ENCODE measurements at regions not wholly inside any gene's neighbourhood (a gene's known extent, or its start where the extent isn't known, plus 50 kb on each side); places are given as distances from the start of the nearest gene placed in this dataset.

- Histone ChIP-seq H4K20me1 (replicated peaks; ENCODE audit: control insufficient read depth, insufficient read depth, low read length) (no peaks in the 10 kb centered on the region), H3K9me1 (ENCODE audit: control insufficient read depth, insufficient read depth, low read length) (no peaks in the 10 kb centered on the region), H2AFZ (ENCODE audit: low read depth, low read length) (no peak overlapping the region), H3K9ac (ENCODE audit: insufficient read depth in 1 of 2, low read depth in 2 of 2, low read length in 2 of 2) (no peak overlapping the region), H3K36me3 (ENCODE audit: control insufficient read depth, insufficient read depth, low read length) (no peaks in the 10 kb centered on the region), H3K4me2 (ENCODE audit: insufficient read depth, low read length) (no peak overlapping the region), H3K27ac (ENCODE audit: extremely low read depth, low read depth, low read length) (no peak overlapping the region), H3K4me3 (no peak overlapping the region), H3K4me1 (replicated peaks in 1 of 2; ENCODE audit: control insufficient read depth in 2 of 2, insufficient read depth in 2 of 2, low read length in 2 of 2) (no peaks in the 10 kb centered on the region), H3K9me3 (replicated peaks; ENCODE audit: control insufficient read depth, insufficient read depth, low read depth, low read length) (no peaks in the 10 kb centered on the region), H3K27me3 (ENCODE audit: control insufficient read depth in 2 of 2, insufficient read depth in 2 of 2, low read length in 2 of 2) (no peaks in the 10 kb centered on the region), H3K79me2 (ENCODE audit: control insufficient read depth, insufficient read depth, low read length) (no peaks in the 10 kb centered on the region)
- CTCF ChIA-PET (ENCODE audit: low intra/inter-chr PET ratio), result no interaction called here
- DNase-seq (ENCODE audit: extremely low read depth in 1 of 4, low spot score in 3 of 4) (no peak), ATAC-seq (no peak), FAIRE-seq (no peak)
- TF ChIP-seq NFIC (IDR thresholded peaks at IDR 0.05) (peak; percentile 87), SRSF3 (IDR thresholded peaks at IDR 0.05; ENCODE audit: insufficient read depth, low read length) (no peak), ZNF384 (IDR thresholded peaks at IDR 0.05; ENCODE audit: low read depth, low read length) (no peak), NFIX (CRISPR knock-in tag; IDR thresholded peaks at IDR 0.05; ENCODE audit: low read depth) (peak; percentile 58), HNRNPLL (IDR thresholded peaks at IDR 0.05; ENCODE audit: low read depth, low read length, poor library complexity, severe bottlenecking) (no peak)
- POLR2A ChIA-PET, result no interaction called here
- in situ Hi-C loops (cut with MboI) (no loop called here), intact Hi-C loops (cut with micrococcal nuclease) (no loop called here)
- 5% methylated on average over 2 of the region's 2 CpGs for WGBS (ENCODE audit: insufficient coverage, low coverage, missing lambda C conversion rate)
- no TSS peak for BruUV-seq (replicated peaks)
Observed at GRCh38 chr2:75356865-75357264, 157.5 kb upstream of the TACR1 start.

GRCh38 chr2:75353131-75353530 lies 153.8 kb upstream of the TACR1 start:
- no peak for FAIRE-seq
- no peaks in the 10 kb centered on the region for H3K9me3 ChIP-seq (replicated peaks; ENCODE audit: control insufficient read depth, insufficient read depth, low read depth, low read length)
- H3K9ac ChIP-seq (ENCODE audit: insufficient read depth in 1 of 2, low read depth in 2 of 2, low read length in 2 of 2), result no peak overlapping the region
- no peak for TF ChIP-seq CEBPG (CRISPR knock-in tag; IDR thresholded peaks at IDR 0.05)
- no peak for TF ChIP-seq CEBPG (tag; conservative IDR thresholded peaks at IDR 0.05 in 1 of 2, IDR thresholded peaks at IDR 0.05 in 1 of 2)
- no peak for TF ChIP-seq CC2D1A (IDR thresholded peaks at IDR 0.05)
- TF ChIP-seq KDM4B (IDR thresholded peaks at IDR 0.05; ENCODE audit: borderline replicate concordance in 2 of 2, low read depth in 1 of 2), result no peak
- TF ChIP-seq SRSF9 (IDR thresholded peaks at IDR 0.05; ENCODE audit: borderline replicate concordance, low read depth, low read length), result no peak
- TF ChIP-seq ILF3 (IDR thresholded peaks at IDR 0.05; ENCODE audit: borderline replicate concordance), result no peak
- TF ChIP-seq OTX1 (CRISPR knock-in tag; IDR thresholded peaks at IDR 0.05), result no peak
- no peak for TF ChIP-seq FUS (optimal IDR thresholded peaks at IDR 0.05; ENCODE audit: low read depth, low read length)
- TF ChIP-seq CBX1 (IDR thresholded peaks at IDR 0.05; ENCODE audit: low read depth), result no peak
- TF ChIP-seq ASH1L (IDR thresholded peaks at IDR 0.05; ENCODE audit: borderline replicate concordance, low read depth, partially characterized antibody), result no peak
- TF ChIP-seq FIP1L1 (IDR thresholded peaks at IDR 0.05; ENCODE audit: low read depth, low read length, poor library complexity, severe bottlenecking), result no peak
- no peak for TF ChIP-seq CREB1 (IDR thresholded peaks at IDR 0.05)
- no peak for TF ChIP-seq CREB1 (CRISPR knock-in tag; IDR thresholded peaks at IDR 0.05)
- no peak for TF ChIP-seq GMEB1 (CRISPR knock-in tag; IDR thresholded peaks at IDR 0.05)

More at GRCh38 chr2:75353131-75353530, 153.8 kb upstream of the TACR1 start:
- in situ Hi-C loops (cut with MboI), result no loop called here
- no peak for ATAC-seq
- ChIA-PET CTCF (ENCODE audit: low intra/inter-chr PET ratio) (no interaction called here), POLR2A (interaction anchor here (0.7 kb wide), 1 partner anchor 163 kb away, joined by 3 read pairs; no protein-coding TSS in a partner anchor)
- no peaks in the 10 kb centered on the region for H3K36me3 ChIP-seq (ENCODE audit: control insufficient read depth, insufficient read depth, low read length)
- DNase-seq (ENCODE audit: extremely low read depth in 1 of 4, low spot score in 3 of 4), result no peak
- no peak overlapping the region for H2AFZ ChIP-seq (ENCODE audit: low read depth, low read length)
- no peak overlapping the region for H3K4me3 ChIP-seq
- no TSS peak for BruUV-seq (replicated peaks)
- H3K4me2 ChIP-seq (ENCODE audit: insufficient read depth, low read length), result no peak overlapping the region
- H3K27ac ChIP-seq (ENCODE audit: extremely low read depth, low read depth, low read length), result no peak overlapping the region
- no peaks in the 10 kb centered on the region for H3K79me2 ChIP-seq (ENCODE audit: control insufficient read depth, insufficient read depth, low read length)
- H3K27me3 ChIP-seq (ENCODE audit: control insufficient read depth in 2 of 2, insufficient read depth in 2 of 2, low read length in 2 of 2), result no peaks in the 10 kb centered on the region
- intact Hi-C loops (cut with micrococcal nuclease), result no loop called here
- no peaks in the 10 kb centered on the region for H3K4me1 ChIP-seq (replicated peaks in 1 of 2; ENCODE audit: control insufficient read depth in 2 of 2, insufficient read depth in 2 of 2, low read length in 2 of 2)
- H3K9me1 ChIP-seq (ENCODE audit: control insufficient read depth, insufficient read depth, low read length), result no peaks in the 10 kb centered on the region
- H4K20me1 ChIP-seq (replicated peaks; ENCODE audit: control insufficient read depth, insufficient read depth, low read length), result no peaks in the 10 kb centered on the region

All from K562 (cell line).